ENCODE measurements at regions not wholly inside any gene's neighbourhood (a gene's known extent, or its start where the extent isn't known, plus 50 kb on each side); places are given as distances from the start of the nearest gene placed in this dataset.

DNA sequence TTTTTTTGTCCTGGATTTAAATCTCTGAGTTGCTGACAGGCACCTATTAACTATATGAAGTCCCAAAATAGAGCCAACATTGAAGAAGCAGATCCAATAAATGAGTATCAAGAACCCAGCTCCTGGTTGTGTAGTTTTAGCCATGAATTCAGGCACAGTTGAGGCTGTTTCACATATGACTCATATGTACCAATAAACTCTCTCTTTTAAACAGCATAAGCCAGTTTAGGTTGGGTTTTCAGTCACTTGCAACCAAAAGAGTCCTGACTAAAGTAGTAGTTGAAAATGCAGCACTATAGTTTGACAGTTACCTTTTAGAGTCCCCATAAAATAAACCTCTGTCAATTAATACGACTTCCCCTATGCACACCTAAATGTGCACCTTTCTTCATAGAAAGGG, 389.9 kb downstream of the RPS29 start:
- Histone ChIP-seq H3K36me3 (ENCODE audit: control insufficient read depth in 2 of 2, extremely low read depth in 1 of 2, insufficient read depth in 1 of 2, low read length in 1 of 2) (no peaks in the 10 kb centered on the region), H3K27ac (ENCODE audit: low read length) (no peak overlapping the region), H3K9me3 (no peaks in the 10 kb centered on the region), H3K4me3 (ENCODE audit: control insufficient read depth in 1 of 2, extremely low read depth in 1 of 2, low read length in 1 of 2) (no peak overlapping the region), H3K27me3 (replicated peaks in 1 of 2; ENCODE audit: control insufficient read depth in 2 of 2, extremely low read depth in 1 of 2, insufficient read depth in 2 of 2, low read length in 1 of 2) (no peaks in the 10 kb centered on the region), H3K4me1 (ENCODE audit: control insufficient read depth in 1 of 2, extremely low read depth in 1 of 2, insufficient read depth in 2 of 2, low read length in 2 of 2) (no peaks in the 10 kb centered on the region)
- CTCF ChIA-PET: no interaction called here
- DNase-seq: no peak
- Mint-ChIP-seq H3K4me3 (no peak overlapping the region), H3K9me3 (no peaks in the 10 kb centered on the region), H3K27me3 (peaks cover 5 to 12% of the 10 kb centered on the region in 2 donors), H3K36me3 (no peaks in the 10 kb centered on the region), H3K27ac (no peak overlapping the region), H3K4me1 (no peaks in the 10 kb centered on the region)
- 67% methylated on average over 1 of the region's 1 CpG for whole genome bisulfite sequencing (ENCODE audit: insufficient coverage)
- POLR2A ChIA-PET: no interaction called here
- no peak for ATAC-seq (replicated peaks in 1 of 4)

- H3K27ac Mint-ChIP-seq: no peak overlapping the region
- H3K27me3 ChIP-seq (replicated peaks in 1 of 2; ENCODE audit: control insufficient read depth in 2 of 2, extremely low read depth in 1 of 2, insufficient read depth in 2 of 2, low read length in 1 of 2): no peaks in the 10 kb centered on the region
- no peaks in the 10 kb centered on the region for H3K36me3 Mint-ChIP-seq
- POLR2A ChIA-PET: no interaction called here
- no peaks in the 10 kb centered on the region for H3K4me1 Mint-ChIP-seq
- H3K4me3 Mint-ChIP-seq: no peak overlapping the region
- no peaks in the 10 kb centered on the region for H3K4me1 ChIP-seq (ENCODE audit: control insufficient read depth in 1 of 2, extremely low read depth in 1 of 2, insufficient read depth in 2 of 2, low read length in 2 of 2)
- H3K27me3 Mint-ChIP-seq: peaks cover 9% of the 10 kb centered on the region in 2 donors
- ATAC-seq (replicated peaks in 1 of 4) (no peak), DNase-seq (no peak)
- H3K27ac ChIP-seq (ENCODE audit: low read length): no peak overlapping the region
- no peak overlapping the region for H3K4me3 ChIP-seq (ENCODE audit: control insufficient read depth in 1 of 2, extremely low read depth in 1 of 2, low read length in 1 of 2)
- no peaks in the 10 kb centered on the region for H3K9me3 ChIP-seq
- H3K9me3 Mint-ChIP-seq: no peaks in the 10 kb centered on the region
- no peaks in the 10 kb centered on the region for H3K36me3 ChIP-seq (ENCODE audit: control insufficient read depth in 2 of 2, extremely low read depth in 1 of 2, insufficient read depth in 1 of 2, low read length in 1 of 2)
- CTCF ChIA-PET: no interaction called here
- 68% methylated on average over 2 of the region's 2 CpGs for WGBS (ENCODE audit: insufficient coverage)
These were observed 392.1 kb downstream of the RPS29 start for GRCh38 chr14:49194067-49194466.

- H3K4me3 ChIP-seq (ENCODE audit: control insufficient read depth in 1 of 2, extremely low read depth in 1 of 2, low read length in 1 of 2): no peak overlapping the region
- DNase-seq (no peak), ATAC-seq (replicated peaks in 1 of 4) (no peak)
- WGBS (ENCODE audit: insufficient coverage): 10% methylated on average over 2 of the region's 7 CpGs
- H3K9me3 Mint-ChIP-seq: no peaks in the 10 kb centered on the region
- peaks cover 11 to 13% of the 10 kb centered on the region in 2 donors for H3K27me3 Mint-ChIP-seq
- POLR2A ChIA-PET: interaction anchor here in 1 of 2 donors (0.6 kb wide), 1 partner anchor 118 kb away, joined by 3 read pairs; no protein-coding TSS in a partner anchor
- no peaks in the 10 kb centered on the region for H3K9me3 ChIP-seq
- H3K36me3 Mint-ChIP-seq: no peaks in the 10 kb centered on the region
- H3K4me1 Mint-ChIP-seq: no peaks in the 10 kb centered on the region
- no peaks in the 10 kb centered on the region for H3K27me3 ChIP-seq (replicated peaks in 1 of 2; ENCODE audit: control insufficient read depth in 2 of 2, extremely low read depth in 1 of 2, insufficient read depth in 2 of 2, low read length in 1 of 2)
- H3K27ac ChIP-seq (ENCODE audit: low read length): no peak overlapping the region
- H3K36me3 ChIP-seq (ENCODE audit: control insufficient read depth in 2 of 2, extremely low read depth in 1 of 2, insufficient read depth in 1 of 2, low read length in 1 of 2): no peaks in the 10 kb centered on the region
- CTCF ChIA-PET: no interaction called here
- H3K4me3 Mint-ChIP-seq: no peak overlapping the region
- H3K4me1 ChIP-seq (ENCODE audit: control insufficient read depth in 1 of 2, extremely low read depth in 1 of 2, insufficient read depth in 2 of 2, low read length in 2 of 2): no peaks in the 10 kb centered on the region
- H3K27ac Mint-ChIP-seq: no peak overlapping the region
These were observed 392.7 kb downstream of the RPS29 start for GRCh38 chr14:49193332-49194065.

GRCh38 chr14:49191380-49191779, 394.8 kb downstream of the RPS29 start:
- no peak for DNase-seq
- no peak overlapping the region for H3K27ac Mint-ChIP-seq

DNA sequence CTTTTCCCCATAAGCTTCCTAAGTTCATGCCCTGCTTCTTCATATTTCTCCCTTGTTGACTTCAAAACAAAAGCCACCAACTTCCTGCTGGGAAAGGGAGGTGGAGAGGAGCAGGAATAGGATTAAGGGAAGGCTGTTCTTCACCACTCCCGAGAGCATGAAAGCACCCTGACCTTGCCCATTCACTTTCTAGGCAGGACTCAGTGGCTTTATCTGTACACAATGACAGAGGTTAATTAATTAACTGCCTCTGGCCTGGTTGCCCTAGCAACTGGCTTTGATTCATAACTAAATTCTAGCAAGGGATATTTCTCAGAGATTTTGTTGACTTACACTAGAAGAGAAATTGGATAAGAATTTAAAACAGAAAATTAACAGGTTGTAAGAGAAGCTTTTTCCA, 396.8 kb downstream of the RPS29 start:
- Mint-ChIP-seq H3K9me3 (no peaks in the 10 kb centered on the region), H3K27ac (no peak overlapping the region), H3K4me3 (no peak overlapping the region), H3K4me1 (no peaks in the 10 kb centered on the region), H3K36me3 (no peaks in the 10 kb centered on the region), H3K27me3 (peaks cover 6 to 9% of the 10 kb centered on the region in 2 donors)
- Histone ChIP-seq H3K27ac (ENCODE audit: low read length) (no peak overlapping the region), H3K4me1 (ENCODE audit: control insufficient read depth in 1 of 2, extremely low read depth in 1 of 2, insufficient read depth in 2 of 2, low read length in 2 of 2) (no peaks in the 10 kb centered on the region), H3K9me3 (no peaks in the 10 kb centered on the region), H3K36me3 (ENCODE audit: control insufficient read depth in 2 of 2, extremely low read depth in 1 of 2, insufficient read depth in 1 of 2, low read length in 1 of 2) (no peaks in the 10 kb centered on the region), H3K4me3 (ENCODE audit: control insufficient read depth in 1 of 2, extremely low read depth in 1 of 2, low read length in 1 of 2) (no peak overlapping the region), H3K27me3 (replicated peaks in 1 of 2; ENCODE audit: control insufficient read depth in 2 of 2, extremely low read depth in 1 of 2, insufficient read depth in 2 of 2, low read length in 1 of 2) (no peaks in the 10 kb centered on the region)
- POLR2A ChIA-PET: no interaction called here
- no CpG with 5 or more reads among the region's 1 CpG for WGBS (ENCODE audit: insufficient coverage)
- CTCF ChIA-PET: no interaction called here
- ATAC-seq (replicated peaks in 1 of 4) (no peak), DNase-seq (no peak)

More at GRCh38 chr14:49191380-49191779, 394.8 kb downstream of the RPS29 start:
- no peaks in the 10 kb centered on the region for H3K9me3 ChIP-seq
- peaks cover 6 to 9% of the 10 kb centered on the region in 2 donors for H3K27me3 Mint-ChIP-seq
- no peaks in the 10 kb centered on the region for H3K4me1 ChIP-seq (ENCODE audit: control insufficient read depth in 1 of 2, extremely low read depth in 1 of 2, insufficient read depth in 2 of 2, low read length in 2 of 2)
- H3K4me3 Mint-ChIP-seq: no peak overlapping the region
- CTCF ChIA-PET: no interaction called here
- no peak overlapping the region for H3K27ac ChIP-seq (ENCODE audit: low read length)
- no peaks in the 10 kb centered on the region for H3K9me3 Mint-ChIP-seq
- POLR2A ChIA-PET: no interaction called here
- ATAC-seq (replicated peaks in 1 of 4): no peak
- H3K4me1 Mint-ChIP-seq: no peaks in the 10 kb centered on the region
- H3K36me3 ChIP-seq (ENCODE audit: control insufficient read depth in 2 of 2, extremely low read depth in 1 of 2, insufficient read depth in 1 of 2, low read length in 1 of 2): no peaks in the 10 kb centered on the region
- H3K4me3 ChIP-seq (ENCODE audit: control insufficient read depth in 1 of 2, extremely low read depth in 1 of 2, low read length in 1 of 2): no peak overlapping the region
- H3K27me3 ChIP-seq (replicated peaks in 1 of 2; ENCODE audit: control insufficient read depth in 2 of 2, extremely low read depth in 1 of 2, insufficient read depth in 2 of 2, low read length in 1 of 2): no peaks in the 10 kb centered on the region
- WGBS (ENCODE audit: insufficient coverage): 50% methylated on average over 1 of the region's 5 CpGs
- H3K36me3 Mint-ChIP-seq: no peaks in the 10 kb centered on the region

- ATAC-seq (replicated peaks in 1 of 4) (no peak), DNase-seq (no peak)
- no peaks in the 10 kb centered on the region for H3K36me3 Mint-ChIP-seq
- no peaks in the 10 kb centered on the region for H3K27me3 ChIP-seq (replicated peaks in 1 of 2; ENCODE audit: control insufficient read depth in 2 of 2, extremely low read depth in 1 of 2, insufficient read depth in 2 of 2, low read length in 1 of 2)
- H3K4me1 Mint-ChIP-seq: no peaks in the 10 kb centered on the region
- H3K27ac ChIP-seq (ENCODE audit: low read length): no peak overlapping the region
- H3K4me3 ChIP-seq (ENCODE audit: control insufficient read depth in 1 of 2, extremely low read depth in 1 of 2, low read length in 1 of 2): no peak overlapping the region
- WGBS (ENCODE audit: insufficient coverage): 75% methylated on average over 2 of the region's 4 CpGs
- H3K9me3 Mint-ChIP-seq: peaks cover 0 to 2% (median 0%) of the 10 kb centered on the region in 3 donors
- no peak overlapping the region for H3K4me3 Mint-ChIP-seq
- no peaks in the 10 kb centered on the region for H3K36me3 ChIP-seq (ENCODE audit: control insufficient read depth in 2 of 2, extremely low read depth in 1 of 2, insufficient read depth in 1 of 2, low read length in 1 of 2)
- POLR2A ChIA-PET: no interaction called here
- H3K4me1 ChIP-seq (ENCODE audit: control insufficient read depth in 1 of 2, extremely low read depth in 1 of 2, insufficient read depth in 2 of 2, low read length in 2 of 2): no peaks in the 10 kb centered on the region
- no peaks in the 10 kb centered on the region for H3K9me3 ChIP-seq
- H3K27ac Mint-ChIP-seq: no peak overlapping the region
- CTCF ChIA-PET: no interaction called here
- peaks cover 6 to 9% of the 10 kb centered on the region in 2 donors for H3K27me3 Mint-ChIP-seq
These were observed 398.4 kb downstream of the RPS29 start for GRCh38 chr14:49187799-49188198.
